OCI-LY3 (cell line): ENCODE measurements at regions not wholly inside any gene's neighbourhood (a gene's known extent, or its start where the extent isn't known, plus 50 kb on each side); places are given as distances from the start of the nearest gene placed in this dataset.

ENCODE experiments used
- CTCF ChIP-seq: fragments of 200-600, 300-600 bp; sonication (generic); IDR thresholded peaks from 2 replicates; pipeline ENCODE4 v1.5.1; 2014; ENCODE audit warnings: antibody characterized with exemption, low read length, low read depth
- EZH2phosphoT487 ChIP-seq: fragments of 200-600 bp; shearing (Covaris generic); IDR thresholded peaks from 2 replicates; pipeline ENCODE4 v1.6.1; 2018; ENCODE audit warnings: antibody characterized with exemption, mixed run types, low read depth

- TF ChIP-seq CTCF: no peak
- no peak for TF ChIP-seq EZH2phosphoT487
Observed at GRCh38 chr6:11291582-11291981, 59.1 kb upstream of the NEDD9 start.
